Vagina (tissue), 2 donors: ENCODE measurements at regions not wholly inside any gene's neighbourhood (a gene's known extent, or its start where the extent isn't known, plus 50 kb on each side); places are given as distances from the start of the nearest gene placed in this dataset.
A peak's percentile ranks its signal among the peaks of the same experiment; 100 is the strongest.

ENCODE experiments used
- DNase-seq, 2 donors: peaks; one replicate each; pipeline ENCODE4 v3.0.0-alpha.2; 2017; ENCODE audit errors: extremely low spot score in 2 of 2
- H3K27ac ChIP-seq: fragments of 200-600 bp; sonication (generic); one replicate; pipeline ENCODE4 v1.5.1; 2019
- H3K27me3 ChIP-seq: fragments of 200-600 bp; sonication (generic); one replicate; pipeline ENCODE4 v1.5.1; 2019
- H3K36me3 ChIP-seq, 2 donors: fragments of 200-600 bp; sonication (generic); one replicate each; pipeline ENCODE4 v1.5.1; 2017 to 2019
- H3K4me1 ChIP-seq: fragments of 200-600 bp; sonication (generic); one replicate; pipeline ENCODE4 v1.5.1; 2019
- H3K4me3 ChIP-seq, 2 donors: fragments of 200-600 bp; sonication (generic); 1 replicate in 1 of 2; 2 replicates in 1 of 2; pipeline ENCODE4 v1.5.1; 2016 to 2019
- H3K9me3 ChIP-seq: fragments of 200-600 bp; sonication (generic); one replicate; pipeline ENCODE4 v1.5.1; 2019
- POLR2A ChIP-seq, 2 donors: fragments of 450-650 bp; IDR thresholded peaks; one replicate each; pipeline ENCODE4 v1.6.1; 2017; ENCODE audit warnings: antibody characterized with exemption in 2 of 2, mild to moderate bottlenecking in 2 of 2, moderate library complexity in 2 of 2
- POLR2AphosphoS5 ChIP-seq, 2 donors: sonication (generic); formaldehyde crosslinking; IDR thresholded peaks; one replicate each; pipeline ENCODE4 v1.9.0; 2017; ENCODE audit warnings: antibody characterized with exemption in 2 of 2, mild to moderate bottlenecking in 2 of 2, low read depth in 1 of 2; ENCODE audit not compliant: insufficient read depth in 1 of 2
- intact Hi-C: fragments of 100-400 bp; cut with DNase I; formaldehyde crosslinking; loops from one replicate; pipeline ENCODE4 v1.15.1; 2023
- TF ChIP-seq, protein P1 (sequence below), 3 experiments: fragments of 450-650 bp in 2 of 3; fragments of 200-600 bp in 1 of 3; sonication (generic) in 1 of 3; IDR thresholded peaks; one replicate each; pipeline ENCODE4 v1.5.1; 2017 to 2019; ENCODE audit warnings: antibody characterized with exemption in 3 of 3, mild to moderate bottlenecking in 2 of 3, moderate library complexity in 2 of 3

DNA sequence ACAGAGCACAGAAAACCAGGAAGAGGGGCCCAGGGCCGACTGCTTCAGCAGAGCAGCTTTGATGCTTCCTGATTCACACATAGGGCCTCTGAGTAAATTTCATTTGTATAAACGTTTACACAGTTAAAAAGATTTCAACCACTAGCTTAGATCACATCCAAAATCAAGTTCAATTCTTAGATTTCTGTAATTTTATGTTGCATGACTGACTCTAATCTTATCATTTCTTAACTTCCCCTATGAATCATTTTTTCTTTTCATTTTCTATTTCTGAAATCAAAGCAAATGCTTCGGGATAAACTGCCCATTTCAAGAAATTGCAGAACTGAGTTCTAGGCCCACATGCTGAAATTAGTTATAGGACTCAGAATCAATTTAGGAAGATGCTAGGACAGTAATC lies 224.7 kb downstream of the INHBA start:
- no peak overlapping the region for H3K4me3 ChIP-seq
- H3K9me3 ChIP-seq: peaks cover 4% of the 10 kb centered on the region
- H3K27ac ChIP-seq: no peak overlapping the region
- TF ChIP-seq POLR2AphosphoS5 (IDR thresholded peaks at IDR 0.05; ENCODE audit: insufficient read depth in 1 of 2, low read depth in 1 of 2): no peak
- TF ChIP-seq, protein P1, sequence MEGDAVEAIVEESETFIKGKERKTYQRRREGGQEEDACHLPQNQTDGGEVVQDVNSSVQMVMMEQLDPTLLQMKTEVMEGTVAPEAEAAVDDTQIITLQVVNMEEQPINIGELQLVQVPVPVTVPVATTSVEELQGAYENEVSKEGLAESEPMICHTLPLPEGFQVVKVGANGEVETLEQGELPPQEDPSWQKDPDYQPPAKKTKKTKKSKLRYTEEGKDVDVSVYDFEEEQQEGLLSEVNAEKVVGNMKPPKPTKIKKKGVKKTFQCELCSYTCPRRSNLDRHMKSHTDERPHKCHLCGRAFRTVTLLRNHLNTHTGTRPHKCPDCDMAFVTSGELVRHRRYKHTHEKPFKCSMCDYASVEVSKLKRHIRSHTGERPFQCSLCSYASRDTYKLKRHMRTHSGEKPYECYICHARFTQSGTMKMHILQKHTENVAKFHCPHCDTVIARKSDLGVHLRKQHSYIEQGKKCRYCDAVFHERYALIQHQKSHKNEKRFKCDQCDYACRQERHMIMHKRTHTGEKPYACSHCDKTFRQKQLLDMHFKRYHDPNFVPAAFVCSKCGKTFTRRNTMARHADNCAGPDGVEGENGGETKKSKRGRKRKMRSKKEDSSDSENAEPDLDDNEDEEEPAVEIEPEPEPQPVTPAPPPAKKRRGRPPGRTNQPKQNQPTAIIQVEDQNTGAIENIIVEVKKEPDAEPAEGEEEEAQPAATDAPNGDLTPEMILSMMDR (IDR thresholded peaks at IDR 0.05): no peak
- no peak for TF ChIP-seq POLR2A (IDR thresholded peaks at IDR 0.05)
- intact Hi-C loops: no loop called here
- no peak for DNase-seq
- no peaks in the 10 kb centered on the region for H3K4me1 ChIP-seq
- H3K27me3 ChIP-seq: no peaks in the 10 kb centered on the region
- H3K36me3 ChIP-seq: no peaks in the 10 kb centered on the region

DNA sequence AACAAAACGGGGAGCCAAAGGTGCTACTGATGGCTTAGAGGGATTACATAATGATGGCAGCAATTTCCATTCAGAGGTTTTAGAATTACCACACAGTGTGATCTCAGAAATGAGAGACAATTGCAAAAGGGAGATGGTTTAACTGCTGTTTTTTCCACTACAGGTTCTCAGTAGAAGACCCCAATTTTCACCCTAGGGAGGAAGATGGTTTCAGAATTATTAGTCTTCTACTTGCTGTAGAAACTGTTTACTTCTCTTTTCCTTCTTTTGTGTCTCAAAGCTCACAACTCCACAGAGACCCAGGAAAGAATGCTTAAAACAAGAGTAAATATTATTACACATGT lies 226.5 kb downstream of the INHBA start:
- TF ChIP-seq POLR2A (IDR thresholded peaks at IDR 0.05) (no peak), POLR2AphosphoS5 (IDR thresholded peaks at IDR 0.05; ENCODE audit: insufficient read depth in 1 of 2, low read depth in 1 of 2) (no peak)
- TF ChIP-seq, protein P1 (IDR thresholded peaks at IDR 0.05): no peak
- Histone ChIP-seq H3K4me3 (no peak overlapping the region), H3K36me3 (no peaks in the 10 kb centered on the region), H3K27ac (no peak overlapping the region), H3K9me3 (peaks cover 4% of the 10 kb centered on the region), H3K4me1 (no peaks in the 10 kb centered on the region), H3K27me3 (no peaks in the 10 kb centered on the region)
- no peak for DNase-seq
- intact Hi-C loops: no loop called here

DNA sequence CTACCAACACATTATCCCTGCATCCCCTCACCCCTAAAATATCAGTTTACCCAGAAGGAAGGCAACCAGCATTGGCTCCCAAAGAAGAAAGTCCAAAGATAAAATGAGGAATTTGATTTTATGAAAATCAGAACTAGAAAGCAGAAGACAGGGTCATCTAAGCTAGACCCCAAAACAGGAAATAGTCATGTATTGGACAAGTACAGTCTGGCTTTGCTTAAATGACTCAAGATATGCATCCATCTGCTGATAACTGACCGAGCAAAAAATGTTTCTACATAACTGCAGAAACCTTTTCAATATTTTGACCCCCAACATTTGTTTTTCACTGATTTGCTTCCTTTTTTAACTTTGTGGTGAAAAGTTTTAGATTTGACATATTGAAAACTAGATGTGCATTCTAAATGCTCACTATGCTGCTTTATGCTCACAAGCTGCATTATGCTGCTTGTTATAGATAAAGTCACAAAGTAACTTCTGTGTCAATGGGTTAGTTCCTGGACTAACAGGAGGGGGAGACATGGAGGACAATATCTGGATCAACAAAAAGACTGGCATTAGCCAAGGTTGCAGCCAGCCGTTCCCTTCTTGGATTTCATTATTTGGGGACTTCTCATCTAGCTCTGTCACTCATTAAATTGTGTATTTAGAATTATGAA lies 227.0 kb downstream of the INHBA start:
- peaks cover 4% of the 10 kb centered on the region for H3K9me3 ChIP-seq
- no peak for DNase-seq

DNA sequence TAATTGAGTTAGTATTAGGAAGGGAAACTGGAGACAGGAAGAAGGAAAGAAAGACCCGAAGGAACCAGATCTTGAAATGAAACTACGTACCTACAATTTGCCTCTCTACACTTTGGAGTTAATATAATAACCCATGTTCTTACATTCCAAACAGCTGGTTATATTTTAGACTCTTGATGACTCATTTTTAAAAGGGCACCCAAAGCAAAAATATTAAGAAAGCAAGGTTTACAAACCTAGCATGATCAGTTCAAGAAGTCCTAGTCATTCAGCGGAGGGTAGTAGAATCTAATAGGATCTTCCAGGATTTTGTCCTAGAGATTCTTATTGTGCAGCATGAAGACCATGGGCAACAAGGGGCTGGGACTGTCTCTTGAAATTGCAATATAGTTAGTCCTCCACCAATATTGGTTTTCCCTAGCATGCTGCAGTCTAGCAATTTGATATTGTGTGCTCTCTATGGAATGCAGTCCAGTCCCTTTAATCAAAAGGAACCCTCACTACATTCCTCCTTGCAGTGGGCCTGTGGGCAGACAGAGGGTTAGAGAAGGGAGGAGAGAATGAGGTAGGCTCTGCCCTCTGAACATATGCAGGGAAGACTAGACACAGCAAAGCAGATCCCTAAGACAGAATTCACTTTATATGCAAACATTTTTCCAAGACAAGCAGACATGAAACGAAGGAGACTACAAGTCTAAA lies 230.3 kb downstream of the INHBA start:
- TF ChIP-seq POLR2A (IDR thresholded peaks at IDR 0.05): no peak
- TF ChIP-seq, protein P1 (IDR thresholded peaks at IDR 0.05): no peak
- peak in 1 of 2 donors; percentile 27 for DNase-seq
- H3K9me3 ChIP-seq: no peaks in the 10 kb centered on the region
- H3K4me3 ChIP-seq: no peak overlapping the region
- H3K36me3 ChIP-seq: no peaks in the 10 kb centered on the region
- H3K27me3 ChIP-seq: no peaks in the 10 kb centered on the region
- H3K27ac ChIP-seq: no peak overlapping the region
- H3K4me1 ChIP-seq: no peaks in the 10 kb centered on the region
- intact Hi-C loops: no loop called here

More for the DNA sequence above, 227.0 kb downstream of the INHBA start:
- intact Hi-C loops: no loop called here
- H3K4me1 ChIP-seq: no peaks in the 10 kb centered on the region
- no peak overlapping the region for H3K4me3 ChIP-seq
- no peak overlapping the region for H3K27ac ChIP-seq
- TF ChIP-seq, protein P1 (IDR thresholded peaks at IDR 0.05): no peak
- TF ChIP-seq POLR2A (IDR thresholded peaks at IDR 0.05) (no peak), POLR2AphosphoS5 (IDR thresholded peaks at IDR 0.05; ENCODE audit: insufficient read depth in 1 of 2, low read depth in 1 of 2) (no peak)
- H3K27me3 ChIP-seq: no peaks in the 10 kb centered on the region
- no peaks in the 10 kb centered on the region for H3K36me3 ChIP-seq

DNA sequence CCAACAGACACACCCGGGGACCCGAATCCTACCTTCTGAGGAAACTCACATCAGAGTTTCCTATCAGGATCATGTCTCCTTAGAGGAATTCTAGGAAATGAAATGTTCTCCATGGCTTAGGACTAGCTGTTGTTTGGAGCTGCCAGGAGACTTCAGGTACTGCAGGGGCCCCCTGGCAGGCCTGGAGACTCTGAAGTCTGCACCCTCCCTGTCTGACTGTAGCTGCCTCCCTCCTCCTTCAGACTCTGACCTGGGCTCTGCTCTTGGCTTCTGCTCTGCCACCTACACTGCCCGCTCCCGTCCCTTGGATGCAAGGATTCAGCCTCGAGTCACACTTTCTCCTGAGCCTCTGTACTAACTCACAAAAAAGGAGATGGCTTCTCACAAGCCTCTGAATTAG lies 232.8 kb downstream of the INHBA start:
- Histone ChIP-seq H3K36me3 (no peaks in the 10 kb centered on the region), H3K4me1 (no peaks in the 10 kb centered on the region), H3K27me3 (no peaks in the 10 kb centered on the region), H3K4me3 (no peak overlapping the region), H3K9me3 (no peaks in the 10 kb centered on the region), H3K27ac (no peak overlapping the region)
- intact Hi-C loops: no loop called here
- DNase-seq: peak in 1 of 2 donors; percentile 65
- TF ChIP-seq POLR2A (IDR thresholded peaks at IDR 0.05): no peak
- TF ChIP-seq, protein P1 (IDR thresholded peaks at IDR 0.05): no peak
- no peak for TF ChIP-seq POLR2AphosphoS5 (IDR thresholded peaks at IDR 0.05; ENCODE audit: insufficient read depth in 1 of 2, low read depth in 1 of 2)
